ENCODE measurements at regions not wholly inside any gene's neighbourhood (a gene's known extent, or its start where the extent isn't known, plus 50 kb on each side); places are given as distances from the start of the nearest gene placed in this dataset.

- no peak for DNase-seq
Measured at GRCh38 chr5:18051953-18052352, 417.7 kb downstream of the TAF11L14 start.

- DNase-seq = no peak
Measured at GRCh38 chr5:18052569-18052968, 418.3 kb downstream of the TAF11L14 start.

DNA sequence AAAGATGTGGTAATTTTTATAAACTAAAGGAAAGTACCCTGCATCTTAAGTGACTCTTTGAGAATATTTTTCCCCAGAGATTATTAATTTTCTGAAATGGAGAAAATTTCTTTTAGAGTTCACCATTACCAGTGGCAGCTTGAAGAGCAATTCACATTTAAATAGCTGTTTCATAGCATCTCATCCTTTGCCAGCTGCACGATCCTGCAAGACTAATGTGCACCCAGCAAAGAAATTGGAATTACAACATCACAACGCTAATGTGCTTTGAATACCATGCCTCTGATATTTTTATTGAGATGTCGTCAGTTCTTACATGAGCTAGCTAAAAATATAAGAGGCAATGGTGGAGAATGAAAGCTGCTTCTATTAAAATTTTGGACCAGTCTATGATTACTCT is 423.5 kb downstream of the TAF11L14 start:
- no peak for DNase-seq

GRCh38 chr5:18067615-18068014 is 433.4 kb downstream of the TAF11L14 start:
- DNase-seq = no peak

DNA sequence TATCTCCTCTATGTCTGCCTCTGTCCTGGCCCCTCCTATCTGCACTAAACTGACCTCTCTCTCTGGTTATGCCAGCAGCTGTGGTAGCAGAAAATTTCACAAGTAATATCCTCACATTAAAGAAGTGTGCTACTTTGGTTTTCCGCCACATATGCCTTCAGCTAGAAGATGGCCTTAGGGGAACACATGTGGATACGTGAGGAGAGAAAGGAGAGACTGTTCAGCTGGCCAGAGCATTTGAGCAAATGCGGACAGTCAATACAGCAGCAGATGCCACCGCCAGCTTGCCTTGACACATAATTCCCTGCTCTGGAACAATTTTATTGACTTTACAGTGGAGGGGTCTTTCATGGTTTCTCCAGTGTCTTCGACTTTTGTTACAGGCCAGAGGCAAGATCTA is 434.6 kb downstream of the TAF11L14 start:
- DNase-seq = no peak

- no peak for DNase-seq
Measured at GRCh38 chr5:18069790-18070189, 435.5 kb downstream of the TAF11L14 start.

GRCh38 chr5:18072600-18072999 is 438.3 kb downstream of the TAF11L14 start:
- no peak for DNase-seq

DNA sequence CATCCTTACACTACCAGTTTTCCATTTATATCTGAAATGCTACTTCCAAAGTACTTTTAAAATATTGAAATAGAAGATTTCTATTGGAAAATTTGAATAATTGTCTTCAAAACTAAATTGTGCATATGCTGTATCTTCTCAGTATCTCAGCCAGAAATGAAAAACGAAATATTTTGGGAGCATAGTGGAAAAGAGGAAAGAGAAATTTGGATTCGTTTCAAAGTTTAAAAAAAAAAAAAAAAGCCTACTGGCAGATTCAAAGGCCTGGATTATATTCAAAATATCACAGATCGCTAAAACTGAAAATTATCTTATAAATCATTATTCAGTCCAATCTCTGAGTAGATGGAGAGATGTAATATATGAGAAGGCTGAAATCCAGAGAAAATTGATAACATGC is 440.7 kb downstream of the TAF11L14 start:
- no peak for DNase-seq

DNA sequence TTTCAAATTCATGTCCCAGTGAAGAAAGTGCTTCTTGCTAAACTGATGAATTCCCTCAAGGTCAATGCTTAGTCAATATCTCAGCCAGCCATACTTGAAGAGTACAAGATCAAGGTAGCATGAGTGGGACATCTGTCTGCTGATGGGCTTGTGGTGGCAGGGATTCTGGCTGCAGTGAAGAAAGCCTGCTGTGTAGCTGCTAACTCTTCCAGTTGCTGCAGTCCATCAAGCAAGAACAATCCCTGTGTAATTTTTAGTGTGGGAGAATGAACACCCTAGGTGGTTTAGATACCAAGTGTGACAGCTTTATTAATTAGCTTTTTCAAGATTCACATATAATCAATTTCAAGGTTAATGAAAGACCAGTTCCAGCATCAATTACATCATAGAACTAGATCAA is 443.9 kb downstream of the TAF11L14 start:
- no peak for DNase-seq

DNA sequence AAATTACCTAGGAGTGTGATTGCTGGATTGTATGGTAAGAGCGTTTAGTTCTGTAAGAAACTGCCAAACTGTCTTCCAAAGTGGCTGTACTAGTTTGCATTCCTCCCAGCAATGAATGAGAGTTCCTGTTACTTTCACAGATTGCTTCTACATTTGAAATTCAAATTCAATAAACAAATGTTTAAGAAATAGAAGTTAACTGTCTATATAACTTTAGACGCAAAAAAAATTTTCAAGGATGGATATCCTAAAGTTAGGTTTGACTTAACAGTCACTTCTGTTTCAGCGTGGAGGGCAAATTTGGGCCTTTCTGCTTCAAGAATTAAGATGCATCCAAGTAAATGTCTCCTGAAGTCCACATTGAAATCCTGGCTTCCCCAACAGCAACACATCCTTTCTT is 445.6 kb downstream of the TAF11L14 start:
- DNase-seq = no peak

- DNase-seq = no peak
Measured at GRCh38 chr5:18088020-18088579, 453.8 kb downstream of the TAF11L14 start.

GRCh38 chr5:18090177-18090576 is 455.9 kb downstream of the TAF11L14 start:
- no peak for DNase-seq

DNA sequence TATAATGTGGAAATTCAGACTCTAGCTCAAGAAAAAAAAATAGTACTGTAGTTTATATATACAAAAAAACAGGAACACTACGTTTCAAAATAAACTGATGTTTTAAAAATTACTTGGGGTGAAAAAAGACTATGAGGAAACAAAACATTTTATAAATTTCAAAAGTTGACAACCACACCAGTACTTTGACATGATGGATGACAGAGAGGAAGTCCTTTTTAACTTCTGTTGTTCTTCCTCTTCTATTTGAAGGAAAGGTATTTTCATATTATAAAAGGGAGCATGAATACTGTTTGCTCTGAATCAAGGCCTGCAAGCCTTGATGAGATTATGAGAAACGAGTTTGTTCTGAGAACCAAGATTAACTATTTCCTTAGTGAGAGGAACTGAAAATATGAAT is 456.9 kb downstream of the TAF11L14 start:
- no peak for DNase-seq

GRCh38 chr5:18091758-18092157 is 457.5 kb downstream of the TAF11L14 start:
- no peak for DNase-seq

- DNase-seq = no peak
Measured at GRCh38 chr5:18095061-18095460, 460.8 kb downstream of the TAF11L14 start.

DNA sequence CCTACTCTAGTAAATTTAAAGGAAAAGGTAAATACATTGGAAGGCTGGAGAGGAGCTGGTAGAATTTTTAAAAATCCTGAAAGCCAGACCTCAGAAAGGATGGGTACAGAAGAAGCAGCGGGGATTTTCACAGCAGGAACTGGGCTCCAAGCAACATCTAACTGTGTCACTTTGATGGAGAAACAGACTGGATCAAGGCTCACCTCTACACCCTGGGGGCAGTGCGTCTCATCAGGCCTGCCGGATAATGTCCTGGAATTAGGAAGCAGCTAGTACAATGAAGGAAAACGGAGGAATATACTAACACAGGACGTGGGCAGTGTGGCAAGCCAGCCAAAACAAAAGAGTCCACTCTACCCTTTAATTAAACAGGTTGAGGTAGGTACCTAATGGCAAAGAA is 463.6 kb downstream of the TAF11L14 start:
- no peak for DNase-seq

GRCh38 chr5:18098691-18099090 is 464.4 kb downstream of the TAF11L14 start:
- DNase-seq = no peak

- no peak for DNase-seq
Measured at GRCh38 chr5:18099261-18099660, 465.0 kb downstream of the TAF11L14 start.

DNA sequence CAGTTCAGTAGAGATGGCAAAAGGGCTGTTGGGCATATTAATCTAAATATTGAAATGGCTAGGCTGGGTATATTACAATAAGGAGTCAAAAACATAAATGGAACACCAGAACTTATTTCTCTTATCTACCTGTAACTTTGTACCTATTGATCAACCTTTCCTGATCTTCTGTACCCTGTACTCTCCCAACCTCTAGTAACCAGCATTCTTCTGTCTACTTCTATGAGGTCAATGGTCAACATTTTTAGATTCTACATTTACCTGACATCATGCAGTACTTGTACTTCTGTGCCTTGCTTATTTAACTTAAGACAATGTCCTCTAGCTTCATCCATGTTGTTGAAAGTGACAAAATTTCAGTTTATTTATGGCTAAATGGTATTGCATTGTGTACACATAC is 467.3 kb downstream of the TAF11L14 start:
- no peak for DNase-seq

DNA sequence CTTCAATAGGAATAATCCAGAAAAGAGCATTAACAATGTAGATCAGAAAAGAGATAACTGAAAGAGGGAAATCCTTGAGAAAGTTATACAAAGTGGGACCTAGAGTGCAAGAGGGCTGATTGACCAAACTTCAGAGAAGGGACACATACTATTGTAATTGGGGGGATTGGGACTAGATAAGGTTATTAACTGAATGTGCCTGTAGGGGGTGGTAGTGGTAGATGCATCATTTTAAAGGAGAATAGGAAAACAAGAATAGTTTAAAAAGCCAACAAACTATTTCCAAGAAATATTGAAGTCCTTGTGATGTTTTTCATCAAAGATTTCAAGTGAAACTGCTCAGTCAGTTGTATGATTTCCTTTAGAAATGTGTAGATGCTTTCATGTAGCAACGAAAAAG is 468.5 kb downstream of the TAF11L14 start:
- DNase-seq = no peak

- DNase-seq = no peak
Measured at GRCh38 chr5:18105449-18105848, 471.2 kb downstream of the TAF11L14 start.

DNA sequence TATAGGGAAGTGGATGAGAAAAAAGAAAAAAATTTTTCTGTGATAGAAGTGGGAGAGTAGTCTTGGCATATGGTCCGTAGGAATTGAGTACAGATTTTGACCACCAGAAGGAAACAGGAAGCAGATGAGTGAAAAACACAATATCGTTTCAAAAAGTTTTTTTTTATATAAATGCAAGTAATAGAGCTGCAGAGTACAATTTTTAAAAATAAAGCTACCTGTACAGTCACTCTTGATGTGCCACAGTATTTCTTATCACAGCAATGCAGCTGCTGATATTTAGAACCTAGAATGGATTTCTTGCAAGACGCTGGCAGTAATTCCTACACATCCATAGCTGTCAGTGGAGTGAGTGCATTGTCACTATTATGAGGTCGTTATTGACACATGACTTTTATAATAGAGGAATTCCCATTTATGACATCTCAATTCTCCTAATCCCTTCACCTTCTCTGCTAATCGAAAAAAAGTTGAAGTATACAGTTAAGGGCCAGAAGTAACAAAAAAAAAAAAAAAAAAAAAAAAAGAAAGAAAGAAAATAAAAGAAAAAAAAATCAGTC is 477.7 kb downstream of the TAF11L14 start:
- DNase-seq = no peak

DNA sequence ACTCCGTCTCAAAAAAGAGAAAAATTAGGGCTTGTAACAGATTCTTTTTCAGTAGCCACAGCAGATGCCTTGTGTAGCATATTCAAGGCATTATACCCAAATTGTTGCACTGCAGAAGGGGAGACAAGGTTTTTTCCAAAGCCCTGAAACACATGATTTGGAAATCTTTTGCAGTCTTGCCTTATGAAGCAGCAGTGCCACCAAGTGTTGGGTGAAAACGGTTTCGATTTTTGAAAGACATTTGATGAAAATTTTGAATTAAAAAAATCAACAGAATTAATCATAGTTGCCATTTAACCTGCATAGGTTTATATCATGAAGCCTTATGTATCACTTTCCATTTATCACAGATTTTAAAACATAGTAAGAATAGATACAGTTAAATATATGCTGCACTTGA is 479.5 kb downstream of the TAF11L14 start:
- no peak for DNase-seq

- no peak for DNase-seq
Measured at GRCh38 chr5:18114151-18114757, 480.0 kb downstream of the TAF11L14 start.

- no peak for DNase-seq
Measured at GRCh38 chr5:18117968-18118367, 483.7 kb downstream of the TAF11L14 start.

All from activated CD8-positive, alpha-beta memory T cell treated with anti-CD3 and anti-CD28 coated beads for 24 hours (primary cell).